Activated CD4-positive, alpha-beta T cell treated with anti-CD3 and anti-CD28 coated beads, Interleukin-2, amount 50 U/mL, for 24 hours (primary cell): ENCODE measurements at regions not wholly inside any gene's neighbourhood (a gene's known extent, or its start where the extent isn't known, plus 50 kb on each side); places are given as distances from the start of the nearest gene placed in this dataset.
"Not testable (repeated sequence)": the region's sequence is repeated elsewhere in the genome, so short reads cannot be mapped to it uniquely, and the experiment has no call there.

Experiments used
- DNase-seq, 2 donors: peaks; one replicate each; pipeline ENCODE4 v3.0.0-alpha.2; 2020; ENCODE audit warnings: low read depth in 1 of 2, low spot score in 1 of 2

DNA sequence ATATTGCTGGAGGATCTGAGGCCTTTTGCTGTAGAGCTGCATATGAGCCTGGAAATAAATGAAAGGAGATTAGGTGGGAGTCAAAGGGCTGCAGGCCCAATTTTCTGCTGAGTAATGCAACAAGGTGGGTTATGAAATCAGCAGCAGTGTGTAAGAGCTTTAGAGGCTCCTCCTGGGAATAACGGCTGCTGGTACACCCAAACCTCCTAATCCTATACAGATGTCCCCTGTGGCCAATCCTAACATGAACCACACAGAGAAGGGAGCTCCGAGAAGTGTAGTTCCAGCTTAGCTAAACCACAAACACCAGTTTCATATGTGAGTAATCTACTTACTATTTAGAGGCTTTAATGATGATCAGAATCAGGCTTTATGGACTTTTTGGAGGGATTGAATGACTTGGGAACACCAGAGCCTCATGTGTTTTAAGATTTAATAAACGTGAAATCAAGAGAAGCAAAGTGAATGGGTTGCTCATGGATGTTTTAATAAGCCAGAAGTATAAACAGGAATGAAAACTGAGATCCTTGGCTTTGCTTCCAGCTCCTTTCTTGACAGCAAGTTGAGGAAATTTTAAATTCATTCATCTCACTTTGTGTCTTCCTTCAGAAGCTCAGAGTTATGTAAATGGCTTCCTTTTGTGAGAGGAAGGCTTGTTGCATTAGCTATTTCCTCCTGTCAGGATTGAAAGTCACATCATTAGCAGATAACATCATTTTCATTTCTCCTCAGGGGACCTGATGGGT is 437.5 kb downstream of the TMEM232 start:
- DNase-seq: no peak

DNA sequence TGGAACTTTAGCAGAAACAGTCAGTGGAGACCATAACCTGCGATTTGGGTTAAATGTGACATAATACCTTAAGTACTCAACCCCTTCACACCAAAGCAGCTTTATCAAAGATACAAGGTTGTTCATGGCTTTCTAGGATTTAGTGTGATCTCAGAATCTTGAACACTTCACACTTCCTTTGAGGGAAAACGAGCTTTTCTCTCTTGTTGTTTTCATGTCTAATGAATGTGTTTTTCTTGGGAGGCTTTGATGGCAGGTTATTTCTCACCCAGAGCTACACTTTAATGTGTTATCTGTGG is 437.0 kb downstream of the TMEM232 start:
- DNase-seq: no peak

DNA sequence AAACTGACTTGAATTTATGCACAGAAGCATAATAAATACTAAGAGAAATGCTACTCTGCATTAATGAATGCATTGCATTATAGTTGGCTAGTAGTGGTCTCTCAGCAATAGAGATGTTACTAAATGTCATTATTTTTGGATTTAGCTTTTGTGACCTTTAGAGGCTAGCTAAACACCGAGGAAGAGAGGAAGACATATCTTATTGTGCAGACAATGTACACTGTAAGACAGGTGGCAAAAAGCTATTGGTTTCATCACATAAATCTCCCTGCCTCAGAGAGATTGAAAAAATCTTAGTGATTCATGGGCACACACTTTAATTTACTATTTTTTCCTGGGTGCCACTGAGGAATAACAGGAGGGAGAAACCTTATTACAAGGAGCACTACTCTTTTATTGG is 435.9 kb downstream of the TMEM232 start:
- no peak for DNase-seq

DNA sequence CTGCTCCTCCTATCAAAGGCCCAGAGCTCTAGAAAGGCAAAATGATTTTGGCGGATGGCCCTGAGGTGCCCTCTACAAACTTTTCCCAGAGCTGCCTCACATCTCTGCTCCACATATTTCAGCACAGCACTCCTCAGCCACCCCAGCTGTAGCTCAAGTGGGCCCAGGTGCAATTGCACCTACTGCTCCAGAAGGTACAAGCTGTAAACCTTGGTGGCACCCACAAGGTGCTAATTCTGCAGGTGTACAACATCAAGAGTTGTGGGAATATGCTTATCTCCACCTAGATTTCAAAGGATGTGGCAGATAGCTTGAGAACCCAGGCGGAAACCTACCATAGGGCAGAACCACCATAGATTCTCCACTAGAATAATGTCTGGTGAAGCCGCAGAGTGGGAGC is 432.2 kb downstream of the TMEM232 start:
- DNase-seq: no peak

DNA sequence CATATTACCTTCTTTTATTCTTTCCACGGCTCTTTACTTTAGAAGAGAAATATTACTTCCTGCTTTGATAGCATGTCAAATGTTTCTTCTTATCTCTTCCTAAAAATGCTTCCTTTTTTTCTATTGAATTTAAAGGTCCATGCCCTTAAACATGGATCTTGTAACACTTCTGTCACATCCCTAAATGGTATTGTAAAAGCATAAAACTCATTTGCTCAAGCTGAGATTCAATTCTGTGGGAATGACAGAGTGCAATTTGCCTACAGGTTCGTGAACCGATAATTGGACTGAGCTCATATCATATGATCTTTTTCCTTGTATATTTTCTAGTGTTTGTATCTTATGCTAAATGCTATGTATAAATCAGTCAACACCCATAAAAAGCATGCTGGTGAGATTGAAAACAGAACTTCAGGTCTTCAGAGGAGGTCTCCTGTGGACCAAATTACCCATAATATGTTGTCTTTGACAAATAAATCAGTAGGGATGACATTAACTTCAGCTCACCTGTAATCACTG is 429.3 kb downstream of the TMEM232 start:
- DNase-seq: no peak

DNA sequence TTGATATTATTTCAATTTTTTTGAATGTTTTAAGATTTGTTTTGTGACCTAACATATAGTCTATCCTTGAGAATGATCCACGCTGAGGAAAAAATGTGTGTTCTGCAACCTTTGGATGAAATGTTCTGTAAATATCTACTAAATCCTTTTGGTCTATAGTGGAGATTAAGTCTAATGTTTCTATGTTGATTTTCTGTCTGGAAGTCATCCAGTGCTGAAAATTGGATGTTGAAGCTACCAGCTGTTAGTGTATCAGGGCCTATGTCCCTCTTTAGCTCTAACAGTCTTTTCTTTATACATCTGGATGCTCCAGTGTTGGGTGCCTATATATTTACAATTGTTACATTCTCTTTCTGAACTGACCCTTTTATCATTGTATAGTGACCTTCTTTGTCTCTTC is 422.3 kb downstream of the TMEM232 start:
- no peak for DNase-seq

DNA sequence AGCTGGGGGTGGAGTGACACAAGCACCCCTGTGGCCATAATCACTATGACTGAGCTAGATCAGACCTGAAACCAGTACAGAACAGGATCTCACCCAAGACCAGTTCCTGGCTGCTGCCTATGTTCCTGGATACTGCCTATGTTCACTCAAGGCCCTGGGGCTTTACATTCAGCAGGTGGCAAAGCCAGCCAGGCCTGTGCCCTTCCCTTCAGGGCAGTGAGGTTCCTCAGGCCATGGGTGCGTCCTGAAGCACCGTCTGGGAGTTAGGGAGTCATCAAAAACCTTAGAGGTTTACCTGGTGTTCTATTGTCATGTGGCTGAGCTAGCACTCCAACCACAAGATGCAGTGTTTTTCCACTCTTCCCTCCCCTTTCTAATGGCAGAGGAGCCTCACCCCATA is 419.8 kb downstream of the TMEM232 start:
- DNase-seq: no peak

DNA sequence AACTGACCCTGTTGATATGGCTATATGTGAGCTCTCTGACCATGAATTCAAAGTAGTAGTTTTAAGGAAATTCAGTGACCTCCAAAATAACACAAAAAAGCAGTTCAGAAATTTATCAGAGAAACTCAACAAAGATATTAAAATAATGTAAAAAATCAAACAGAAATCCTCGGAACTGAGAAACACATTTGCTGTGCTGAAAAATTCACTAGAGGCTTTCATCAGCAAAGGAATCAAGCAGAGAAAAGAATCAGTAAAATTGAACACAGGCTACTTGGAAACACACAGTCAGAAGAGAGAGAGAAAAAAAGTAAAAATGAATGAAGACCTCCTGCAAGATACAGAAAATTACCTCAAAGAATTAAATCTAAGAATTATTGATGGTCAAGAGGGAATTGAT is 417.2 kb downstream of the TMEM232 start:
- DNase-seq: no peak

DNA sequence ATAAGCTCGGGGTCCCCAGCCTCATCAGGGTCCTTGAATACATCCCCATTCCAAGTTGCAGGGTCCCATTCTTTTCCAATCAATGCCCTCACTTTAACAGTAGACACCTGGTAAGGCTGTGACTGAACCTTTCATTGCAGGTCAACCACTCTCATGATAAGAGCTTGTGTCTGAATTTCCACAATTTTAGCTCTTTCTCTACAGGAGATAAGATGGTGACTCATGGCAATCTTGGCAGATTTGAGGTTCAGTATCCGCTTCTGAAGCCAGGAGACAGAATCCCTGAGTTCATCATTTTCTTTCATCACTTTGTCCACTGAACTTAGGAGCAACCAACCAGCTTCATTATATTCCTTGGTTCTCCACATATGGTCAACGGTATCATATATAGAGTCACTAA is 409.9 kb downstream of the TMEM232 start:
- DNase-seq: not testable (repeated sequence)

DNA sequence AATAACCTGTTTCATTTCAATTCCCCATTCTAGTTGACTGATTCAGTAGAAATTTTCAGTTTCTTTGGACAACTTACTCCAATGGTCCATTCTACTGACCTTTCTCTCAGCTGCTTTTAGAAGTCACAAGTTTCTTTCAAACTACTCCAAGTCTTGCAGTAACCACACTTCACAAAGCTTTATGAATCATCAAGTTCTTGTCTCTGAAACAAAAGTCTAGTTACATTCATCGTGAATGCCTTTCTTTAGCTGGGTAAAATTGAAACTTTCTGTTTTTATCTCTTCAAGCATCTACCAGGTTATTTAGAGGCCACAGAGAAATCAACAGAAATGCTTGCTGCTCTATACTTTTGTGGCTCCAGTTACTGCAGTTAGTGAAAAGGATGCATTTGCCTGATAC is 405.4 kb downstream of the TMEM232 start:
- DNase-seq: no peak

DNA sequence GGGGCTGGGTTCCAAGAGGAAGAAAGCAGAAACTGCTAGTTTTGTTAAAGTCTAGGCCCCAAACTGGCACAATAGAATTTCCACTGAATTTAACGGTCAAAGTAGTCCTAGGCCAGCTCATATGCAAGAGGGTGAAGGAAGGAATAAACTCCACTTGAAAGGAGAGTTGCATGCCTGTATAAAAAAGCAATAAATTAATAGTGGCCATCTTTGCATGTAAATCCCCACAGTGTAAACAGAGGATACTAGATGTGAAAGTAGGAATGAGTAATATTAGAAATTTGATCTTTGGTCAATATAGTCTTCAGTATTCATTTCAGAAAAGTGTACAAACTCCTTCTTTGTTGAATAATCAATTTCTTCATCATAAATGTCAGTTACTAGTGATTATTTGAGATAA is 403.1 kb downstream of the TMEM232 start:
- no peak for DNase-seq

DNA sequence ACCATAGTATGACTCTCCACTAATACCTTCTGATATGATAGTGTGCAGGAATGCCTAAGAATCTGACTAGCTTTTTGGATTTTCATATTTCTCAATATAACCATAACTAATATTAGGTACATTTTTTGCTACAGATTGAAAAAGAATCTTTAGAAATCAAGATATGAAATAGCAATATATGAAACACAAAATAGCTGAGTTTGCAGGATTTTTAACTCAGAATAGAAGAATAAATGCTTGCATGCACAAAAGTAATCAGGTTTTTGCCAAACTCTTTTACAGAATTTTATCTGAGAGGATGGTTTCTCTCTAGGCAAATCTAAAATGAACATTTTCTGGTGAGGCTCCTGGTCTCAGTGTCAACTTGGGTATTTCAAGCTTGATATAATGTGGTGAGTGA is 402.6 kb downstream of the TMEM232 start:
- no peak for DNase-seq

DNA sequence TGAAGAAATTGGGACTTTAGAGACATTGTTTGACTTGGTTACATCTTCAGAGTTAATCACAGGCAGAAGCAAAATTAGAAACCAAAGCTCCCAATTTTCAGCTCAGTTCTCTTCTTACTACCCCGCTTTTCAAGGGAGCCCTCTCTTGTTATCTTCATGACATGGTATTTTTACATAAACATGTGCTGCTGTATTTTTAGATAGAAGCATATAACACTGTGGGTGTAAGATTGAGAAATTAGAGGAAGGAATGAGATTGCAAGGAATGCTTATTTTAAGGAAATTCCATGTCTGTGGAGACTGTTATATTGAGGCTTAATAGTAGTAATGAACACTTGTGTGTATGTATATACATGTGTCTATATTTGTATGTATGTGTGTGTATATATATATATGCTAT is 401.6 kb downstream of the TMEM232 start:
- no peak for DNase-seq

DNA sequence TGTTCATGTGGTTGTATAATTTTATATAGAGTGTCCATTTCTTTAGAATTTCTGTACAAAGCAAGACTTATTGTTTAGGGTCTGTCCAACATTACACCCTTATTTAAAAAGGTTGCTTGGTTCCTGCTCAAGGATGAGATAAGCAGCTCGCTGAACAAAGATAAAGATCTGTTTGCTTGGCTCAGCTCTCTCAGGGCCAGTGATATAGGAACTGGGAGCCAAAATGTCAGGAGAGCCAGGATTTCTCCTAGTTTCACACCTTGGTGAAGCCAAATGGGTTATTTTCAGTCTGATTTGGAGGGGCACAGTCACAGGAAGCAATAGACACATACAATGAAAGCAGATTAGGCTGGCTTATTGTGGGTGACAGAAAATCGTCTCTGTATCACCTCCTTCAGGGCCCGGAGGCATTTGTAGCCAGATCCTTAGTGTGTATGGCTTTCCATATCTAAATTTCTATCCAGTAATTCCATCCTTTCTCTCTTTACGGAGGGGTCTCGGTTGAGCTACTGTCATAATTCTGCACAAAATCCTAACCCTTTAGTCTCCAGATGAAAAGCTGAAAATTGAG is 396.4 kb downstream of the TMEM232 start:
- DNase-seq: no peak

DNA sequence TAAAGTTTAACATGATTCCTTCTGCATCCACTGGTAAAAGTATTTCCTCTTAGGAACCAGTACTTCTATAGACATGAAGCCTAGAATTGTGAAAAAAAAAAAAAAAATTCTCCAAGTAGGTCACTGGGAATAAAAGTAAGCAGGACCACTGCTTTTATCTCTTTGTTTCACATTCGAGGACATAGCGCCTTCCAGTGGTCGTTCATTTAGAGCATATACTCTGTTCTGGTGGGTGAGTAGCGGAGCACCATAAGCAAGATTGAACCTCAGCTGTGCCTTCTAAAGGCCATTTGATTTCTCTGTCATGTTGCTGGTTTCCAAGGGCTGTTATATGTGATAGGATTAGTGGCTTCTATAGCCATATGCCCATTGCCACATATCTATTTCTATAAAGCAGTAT is 393.1 kb downstream of the TMEM232 start:
- DNase-seq: no peak

DNA sequence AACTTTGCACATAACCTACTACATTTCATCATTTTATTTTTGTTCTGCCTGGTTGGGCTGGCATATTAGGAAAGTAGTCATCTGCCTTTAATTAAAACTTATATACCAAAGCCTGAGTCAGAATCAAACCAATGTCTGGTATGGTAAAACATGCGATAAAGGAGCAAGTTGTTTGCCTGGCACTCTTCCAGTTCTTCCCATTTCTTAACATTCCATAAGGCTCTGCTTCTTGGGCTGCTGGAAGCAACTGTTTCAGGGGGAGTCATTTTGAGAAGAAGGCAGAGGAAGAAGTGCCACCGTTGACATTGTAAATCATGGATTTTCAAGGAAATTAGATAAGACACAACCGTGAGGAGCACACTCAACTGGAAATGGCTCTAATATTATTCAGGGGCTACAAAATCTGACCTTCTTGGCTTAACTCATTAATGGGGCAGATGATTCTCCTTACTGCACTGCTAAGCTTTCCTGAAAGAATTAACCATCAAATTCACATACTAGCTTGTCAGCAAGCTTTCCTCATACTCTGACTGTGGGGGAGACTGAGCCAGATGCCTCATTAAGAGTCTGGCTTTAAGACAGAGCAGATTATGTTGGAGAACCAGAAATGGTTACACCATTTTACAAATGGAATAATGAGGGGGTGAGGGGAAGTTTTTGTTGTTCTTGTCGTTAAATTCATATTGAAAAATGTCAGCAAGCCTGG is 391.0 kb downstream of the TMEM232 start:
- no peak for DNase-seq

DNA sequence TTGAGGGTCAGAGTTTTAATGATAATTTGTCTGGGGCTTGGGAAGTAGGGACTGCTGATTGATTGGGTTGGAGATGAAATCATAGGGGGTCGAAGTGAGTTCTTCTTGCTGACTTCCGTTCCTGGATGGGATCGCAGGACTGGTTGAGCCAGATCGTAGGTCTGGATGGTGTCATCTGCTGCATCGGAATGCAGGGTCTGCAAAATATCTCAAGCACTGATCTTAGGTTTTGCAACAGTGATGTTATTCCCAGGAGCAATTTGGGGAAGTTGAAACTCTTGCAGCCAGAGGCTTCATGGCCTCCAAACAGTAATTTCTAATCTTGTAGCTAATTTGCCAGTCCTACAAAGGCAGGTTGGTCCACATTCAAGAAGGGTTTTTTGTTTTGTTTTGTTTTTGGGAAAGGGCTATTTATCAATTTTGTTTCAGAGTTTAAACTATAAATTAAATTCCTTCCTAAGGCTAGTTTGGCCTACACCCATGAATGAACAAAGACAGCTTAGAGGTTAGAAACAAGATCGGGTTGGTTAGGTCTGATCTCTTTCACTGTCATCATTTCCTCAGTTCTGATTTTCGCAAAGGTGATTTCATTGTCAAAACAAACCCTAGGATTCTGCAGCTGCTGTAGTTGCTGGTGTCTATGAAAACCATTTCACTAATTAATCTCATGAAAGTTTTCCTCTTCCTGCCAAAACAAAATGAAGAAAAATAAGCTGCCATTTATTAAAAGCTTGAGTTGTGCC is 388.0 kb downstream of the TMEM232 start:
- DNase-seq: no peak

DNA sequence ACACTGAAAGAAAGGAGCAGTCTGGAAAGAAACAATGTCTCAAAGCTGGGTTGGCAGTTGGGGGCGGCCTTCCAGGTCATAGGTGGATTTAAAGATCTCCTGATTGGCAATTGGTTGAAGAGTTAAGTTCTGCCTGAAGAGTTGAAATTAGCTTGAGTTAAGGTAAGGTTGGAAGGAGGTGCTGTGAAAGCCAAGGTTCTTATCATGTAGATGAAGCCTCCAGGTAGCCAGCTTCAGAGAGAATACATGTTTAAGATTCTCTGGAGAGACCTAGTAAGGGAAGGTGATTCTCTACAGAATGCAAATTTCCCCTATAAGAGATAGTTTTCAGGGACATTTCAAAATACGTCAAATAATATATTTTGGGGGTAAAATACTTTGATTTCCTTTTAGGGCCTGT is 387.1 kb downstream of the TMEM232 start:
- DNase-seq: no peak

DNA sequence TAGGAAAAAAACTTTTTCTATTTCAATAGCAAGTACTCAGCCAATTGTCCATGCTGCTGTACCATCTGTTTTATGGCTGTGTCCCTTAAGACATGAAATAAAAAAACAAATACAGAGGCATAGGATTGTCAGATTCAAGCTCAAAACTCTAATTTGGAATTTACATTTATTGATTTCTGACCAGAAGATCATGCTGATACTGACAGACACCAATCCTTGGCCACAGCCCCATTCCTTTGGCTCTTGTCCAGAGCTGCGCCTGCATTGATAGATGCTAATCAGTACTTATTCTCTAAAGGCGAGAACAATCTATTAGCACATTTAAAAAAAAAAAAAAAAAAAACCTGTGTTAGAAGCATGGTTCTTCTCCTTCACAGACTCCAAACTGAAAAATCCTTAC is 384.6 kb downstream of the TMEM232 start:
- DNase-seq: no peak

DNA sequence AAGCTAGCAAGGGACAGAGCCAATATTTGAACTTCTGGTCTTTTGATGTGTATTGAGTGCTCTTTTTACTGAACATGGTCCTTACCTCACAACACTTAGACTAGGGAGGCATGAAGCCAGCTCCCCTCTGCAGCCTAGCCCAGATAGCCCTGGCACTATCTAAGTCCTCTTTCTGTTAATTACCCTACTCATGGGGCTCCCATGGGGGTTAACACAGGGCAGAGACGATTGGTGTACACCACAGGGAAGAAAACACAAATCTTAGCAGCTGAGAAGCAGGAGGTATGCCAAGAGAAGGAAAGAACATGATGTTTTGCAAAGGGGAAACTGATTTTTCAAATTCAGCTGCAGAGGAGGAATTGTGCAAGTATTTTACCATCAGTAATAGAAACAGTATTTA is 383.8 kb downstream of the TMEM232 start:
- DNase-seq: no peak

DNA sequence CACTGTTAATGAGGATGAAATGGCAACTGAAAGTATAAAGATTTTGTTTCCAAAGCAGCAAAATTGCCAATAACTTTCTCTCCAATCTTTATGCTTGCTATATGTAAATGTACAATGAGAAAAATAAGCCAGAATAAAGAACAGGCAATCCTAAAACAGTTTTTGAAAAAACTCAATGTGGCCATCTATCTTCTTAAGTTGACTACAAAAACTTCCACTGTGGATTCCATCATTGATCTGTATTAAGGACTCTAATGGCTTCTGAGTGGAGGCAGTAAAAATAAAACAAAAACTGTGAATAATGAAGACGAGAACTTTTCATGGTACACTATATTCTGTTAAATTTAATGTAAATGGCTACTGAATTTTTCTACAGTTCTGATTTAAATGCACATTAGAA is 382.9 kb downstream of the TMEM232 start:
- no peak for DNase-seq

DNA sequence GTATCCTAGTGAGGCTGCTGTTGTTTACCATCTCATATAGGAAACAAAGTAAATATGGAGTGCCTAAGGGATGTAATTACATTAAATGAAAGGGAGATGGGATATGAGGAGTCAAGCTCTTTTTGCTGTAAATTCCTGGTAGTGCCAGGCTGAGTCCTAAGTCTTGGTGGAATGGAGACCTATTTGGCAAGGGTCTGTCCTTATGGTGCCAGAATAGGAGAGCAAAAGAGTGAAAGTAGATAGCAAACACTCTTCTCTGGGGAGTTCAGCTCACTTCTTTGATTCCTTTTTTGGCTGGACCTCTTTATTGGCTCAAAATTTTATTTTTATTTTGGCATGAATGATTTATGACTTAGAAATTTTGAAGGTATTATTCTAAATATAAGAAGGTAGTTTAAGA is 380.8 kb downstream of the TMEM232 start:
- no peak for DNase-seq
